Loucy (cell line): ENCODE measurements at regions not wholly inside any gene's neighbourhood (a gene's known extent, or its start where the extent isn't known, plus 50 kb on each side); places are given as distances from the start of the nearest gene placed in this dataset.

Source experiments
- H2AFZ ChIP-seq: fragments of 200-600 bp; sonication (generic); 2 replicates; pipeline ENCODE4 v1.6.0; 2016; ENCODE audit warnings: antibody characterized with exemption, mild to moderate bottlenecking, low read length, moderate library complexity
- H3F3A ChIP-seq: fragments of 200-600 bp; 2 replicates; pipeline ENCODE4 v1.6.0; 2016; ENCODE audit warnings: antibody characterized with exemption, low read depth, mild to moderate bottlenecking
- H3K27me3 ChIP-seq: fragments of 200-600 bp; sonication (generic); 2 replicates; pipeline ENCODE4 v1.6.1; 2014; ENCODE audit warnings: low read length, mild to moderate bottlenecking; ENCODE audit not compliant: insufficient read depth, poor library complexity, severe bottlenecking
- H3K36me3 ChIP-seq: fragments of 200-600 bp; sonication (generic); 2 replicates; pipeline ENCODE4 v1.6.1; 2016; ENCODE audit warnings: low read length; ENCODE audit not compliant: insufficient read depth
- H3K4me1 ChIP-seq: fragments of 200-600 bp; sonication (generic); 2 replicates; pipeline ENCODE4 v1.5.1; 2014; ENCODE audit warnings: low read length, mild to moderate bottlenecking; ENCODE audit not compliant: insufficient read depth, poor library complexity, severe bottlenecking
- H3K4me2 ChIP-seq: fragments of 200-600 bp; sonication (generic); 2 replicates; pipeline ENCODE4 v1.6.0; 2014; ENCODE audit warnings: antibody characterized with exemption, low read length, low read depth, mild to moderate bottlenecking; ENCODE audit not compliant: poor library complexity, severe bottlenecking
- H3K4me3 ChIP-seq: fragments of 200-600 bp; sonication (generic); 2 replicates; pipeline ENCODE4 v1.5.1; 2014; ENCODE audit warnings: low read length, mild to moderate bottlenecking, mixed read lengths; ENCODE audit not compliant: poor library complexity, severe bottlenecking
- H3K79me2 ChIP-seq: fragments of 200-600 bp; sonication (generic); 2 replicates; pipeline ENCODE4 v1.6.1; 2014; ENCODE audit warnings: low read length; ENCODE audit not compliant: insufficient read depth
- H3K9ac ChIP-seq: fragments of 200-600 bp; sonication (generic); 2 replicates; pipeline ENCODE4 v1.6.0; 2014; ENCODE audit warnings: mild to moderate bottlenecking, low read depth, low read length, moderate library complexity; ENCODE audit not compliant: poor library complexity, severe bottlenecking
- H3K9me2 ChIP-seq: fragments of 200-600 bp; sonication (generic); replicated peaks from 2 replicates; pipeline ENCODE4 v1.6.1; 2016; ENCODE audit warnings: low read depth, low read length, mixed read lengths
- H3K9me3 ChIP-seq: fragments of 200-600 bp; sonication (generic); 2 replicates; pipeline ENCODE4 v1.6.1; 2014; ENCODE audit warnings: mild to moderate bottlenecking, antibody characterized with exemption, low read length, low read depth; ENCODE audit not compliant: insufficient read depth
- H4K20me1 ChIP-seq: fragments of 200-600 bp; sonication (generic); 2 replicates; pipeline ENCODE4 v1.6.0; 2014; ENCODE audit warnings: antibody characterized with exemption, low read length, mild to moderate bottlenecking; ENCODE audit not compliant: insufficient read depth, poor library complexity, severe bottlenecking
- EZH2phosphoT487 ChIP-seq: fragments of 200-600 bp; IDR thresholded peaks from 2 replicates; pipeline ENCODE4 v1.6.1; 2018; ENCODE audit warnings: antibody characterized with exemption, mild to moderate bottlenecking, moderate library complexity, borderline replicate concordance
- TF ChIP-seq, protein P1 (sequence below): fragments of 200-600 bp; sonication (generic); conservative IDR thresholded peaks from 2 replicates; pipeline ENCODE4 v1.5.1; 2014; ENCODE audit warnings: mild to moderate bottlenecking, antibody characterized with exemption, low read length

DNA sequence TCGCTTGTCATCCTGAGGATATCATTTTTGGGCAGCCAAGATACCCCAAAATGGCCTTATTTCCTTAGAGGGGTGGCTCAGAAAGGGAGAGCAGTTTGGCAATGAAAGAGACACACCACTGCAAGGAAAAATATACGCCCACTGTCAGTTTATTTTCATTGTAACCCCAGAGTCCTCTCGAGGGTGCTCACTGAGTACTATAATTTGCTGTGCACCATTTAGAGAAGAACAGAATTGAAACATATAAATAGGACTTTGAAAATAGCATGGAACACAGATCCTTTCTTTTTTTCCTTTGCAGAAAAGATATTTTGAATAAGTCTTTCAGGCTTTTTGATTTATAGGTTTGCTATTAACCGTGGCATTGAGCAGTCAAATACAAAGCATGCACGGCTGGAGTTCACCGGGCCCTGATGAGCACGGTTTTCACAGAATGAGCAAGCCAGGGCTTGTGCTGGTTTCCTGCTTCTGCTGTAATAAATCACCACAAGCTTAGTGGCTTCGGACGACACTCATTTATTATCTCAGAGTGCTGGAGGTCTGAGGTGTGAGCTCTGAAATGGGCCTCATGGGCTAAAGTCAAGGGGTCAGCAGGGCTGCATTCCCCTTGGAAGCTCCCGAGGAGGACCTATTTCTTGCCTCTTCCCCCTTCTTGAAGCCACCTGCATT is 152.3 kb downstream of the ZNF664 start:
- no peaks in the 10 kb centered on the region for H3K9me3 ChIP-seq
- no peaks in the 10 kb centered on the region for H3K9me2 ChIP-seq
- H3K4me2 ChIP-seq, result peak overlapping the region; percentile 38
- H3F3A ChIP-seq, result no peaks in the 10 kb centered on the region
- H3K4me1 ChIP-seq, result peaks cover 12% of the 10 kb centered on the region
- H2AFZ ChIP-seq, result no peak overlapping the region
- no peak for TF ChIP-seq EZH2phosphoT487
- TF ChIP-seq, protein P1, sequence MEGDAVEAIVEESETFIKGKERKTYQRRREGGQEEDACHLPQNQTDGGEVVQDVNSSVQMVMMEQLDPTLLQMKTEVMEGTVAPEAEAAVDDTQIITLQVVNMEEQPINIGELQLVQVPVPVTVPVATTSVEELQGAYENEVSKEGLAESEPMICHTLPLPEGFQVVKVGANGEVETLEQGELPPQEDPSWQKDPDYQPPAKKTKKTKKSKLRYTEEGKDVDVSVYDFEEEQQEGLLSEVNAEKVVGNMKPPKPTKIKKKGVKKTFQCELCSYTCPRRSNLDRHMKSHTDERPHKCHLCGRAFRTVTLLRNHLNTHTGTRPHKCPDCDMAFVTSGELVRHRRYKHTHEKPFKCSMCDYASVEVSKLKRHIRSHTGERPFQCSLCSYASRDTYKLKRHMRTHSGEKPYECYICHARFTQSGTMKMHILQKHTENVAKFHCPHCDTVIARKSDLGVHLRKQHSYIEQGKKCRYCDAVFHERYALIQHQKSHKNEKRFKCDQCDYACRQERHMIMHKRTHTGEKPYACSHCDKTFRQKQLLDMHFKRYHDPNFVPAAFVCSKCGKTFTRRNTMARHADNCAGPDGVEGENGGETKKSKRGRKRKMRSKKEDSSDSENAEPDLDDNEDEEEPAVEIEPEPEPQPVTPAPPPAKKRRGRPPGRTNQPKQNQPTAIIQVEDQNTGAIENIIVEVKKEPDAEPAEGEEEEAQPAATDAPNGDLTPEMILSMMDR, result no peak
- no peaks in the 10 kb centered on the region for H3K36me3 ChIP-seq
- H4K20me1 ChIP-seq, result no peaks in the 10 kb centered on the region
- no peak overlapping the region for H3K4me3 ChIP-seq
- no peaks in the 10 kb centered on the region for H3K79me2 ChIP-seq
- H3K27me3 ChIP-seq, result no peaks in the 10 kb centered on the region
- peak overlapping the region; percentile 60 for H3K9ac ChIP-seq

DNA sequence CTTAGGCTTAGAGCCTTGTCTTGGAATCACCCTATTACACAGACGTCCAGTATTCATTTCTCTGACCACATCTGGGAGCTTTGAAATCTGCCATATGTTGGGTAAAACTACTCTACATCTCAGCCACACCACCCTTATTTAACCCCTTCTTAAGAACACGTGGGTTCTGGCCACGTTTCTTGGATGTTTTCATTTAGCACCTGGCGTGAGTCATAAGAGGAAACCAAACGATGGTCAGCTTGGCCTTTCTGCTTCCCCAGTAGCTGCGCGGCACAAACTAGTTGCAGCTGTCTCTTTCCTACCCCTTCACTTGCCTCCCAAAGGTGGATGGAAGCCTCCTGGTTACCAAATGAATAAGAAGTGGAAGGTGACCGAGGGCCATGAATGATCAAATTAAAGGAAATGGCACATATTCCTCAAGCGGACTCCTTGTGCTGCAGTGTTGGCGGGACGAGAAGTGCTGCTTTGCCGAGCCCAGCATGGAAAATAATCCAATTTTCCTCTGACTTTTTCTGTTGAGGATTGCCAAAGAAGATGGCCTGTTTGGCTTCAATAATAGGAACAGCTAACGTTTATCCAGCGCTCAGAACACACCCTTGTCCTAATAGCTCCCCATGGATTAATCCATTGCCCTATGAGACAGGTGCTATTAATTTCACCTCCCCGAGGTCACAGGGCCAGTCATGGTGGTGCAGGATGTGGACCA is 154.1 kb downstream of the ZNF664 start:
- no peak overlapping the region for H3K4me3 ChIP-seq
- H4K20me1 ChIP-seq, result no peaks in the 10 kb centered on the region
- no peak overlapping the region for H3K9ac ChIP-seq
- no peaks in the 10 kb centered on the region for H3F3A ChIP-seq
- H3K36me3 ChIP-seq, result no peaks in the 10 kb centered on the region
- 0 out of 2 replicates have a peak overlapping the region, but pooled peaks have one; percentile 33 for H2AFZ ChIP-seq
- H3K4me2 ChIP-seq, result no peak overlapping the region
- H3K9me2 ChIP-seq, result no peaks in the 10 kb centered on the region
- no peaks in the 10 kb centered on the region for H3K27me3 ChIP-seq
- TF ChIP-seq, protein P1, result no peak
- no peak for TF ChIP-seq EZH2phosphoT487
- H3K9me3 ChIP-seq, result no peaks in the 10 kb centered on the region
- H3K4me1 ChIP-seq, result peaks cover 12% of the 10 kb centered on the region
- H3K79me2 ChIP-seq, result no peaks in the 10 kb centered on the region

DNA sequence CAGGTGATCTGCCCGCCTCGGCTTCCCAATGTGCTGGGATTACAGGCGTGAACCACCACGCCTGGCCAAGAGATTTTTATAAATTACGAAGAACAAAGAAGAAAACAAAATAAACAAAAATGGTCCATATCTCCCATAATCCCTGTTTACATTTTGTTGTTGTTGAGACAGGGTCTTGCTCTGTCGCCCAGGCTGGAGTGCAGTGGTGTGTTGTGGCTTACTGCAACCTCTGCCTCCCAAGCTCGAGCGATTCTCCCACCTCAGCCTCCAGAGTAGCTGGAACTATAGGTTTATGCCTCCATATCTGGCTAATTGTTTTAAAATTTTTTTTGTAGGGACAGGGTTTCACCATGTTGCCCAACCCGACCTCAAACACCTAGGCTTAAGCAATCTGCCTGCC is 156.1 kb downstream of the ZNF664 start:
- H4K20me1 ChIP-seq, result no peaks in the 10 kb centered on the region
- no peaks in the 10 kb centered on the region for H3K9me2 ChIP-seq
- H3F3A ChIP-seq, result no peaks in the 10 kb centered on the region
- peaks cover 12% of the 10 kb centered on the region for H3K4me1 ChIP-seq
- H3K36me3 ChIP-seq, result no peaks in the 10 kb centered on the region
- TF ChIP-seq, protein P1, result no peak
- no peak for TF ChIP-seq EZH2phosphoT487
- H3K9me3 ChIP-seq, result no peaks in the 10 kb centered on the region
- no peak overlapping the region for H2AFZ ChIP-seq
- H3K4me3 ChIP-seq, result no peak overlapping the region
- H3K79me2 ChIP-seq, result no peaks in the 10 kb centered on the region
- no peaks in the 10 kb centered on the region for H3K27me3 ChIP-seq
- H3K4me2 ChIP-seq, result no peak overlapping the region
- no peak overlapping the region for H3K9ac ChIP-seq
